HEK293 (cell line): ENCODE measurements at regions not wholly inside any gene's neighbourhood (a gene's known extent, or its start where the extent isn't known, plus 50 kb on each side); places are given as distances from the start of the nearest gene placed in this dataset.

Experiments used
- CTCF ChIA-PET: fragments of 350-600 bp; formaldehyde crosslinking; extraction: SDS; loops from one replicate; lab custom pipeline; 2021; ENCODE audit warnings: antibody characterized with exemption; lab: Yijun Ruan, JAX
- POLR2A ChIA-PET: fragments of 300-600 bp; formaldehyde crosslinking; extraction: SDS; loops from one replicate; lab custom pipeline; 2020; ENCODE audit warnings: antibody characterized with exemption, inconsistent platforms; lab: Yijun Ruan, JAX
- H3K27ac ChIP-seq: fragments of 200-500 bp; sonication (Bioruptor generic); 2 replicates; pipeline ENCODE4 v1.5.1; 2014; ENCODE audit warnings: low read depth, low read length, control low read depth, inconsistent platforms; ENCODE audit errors: extremely low read depth
- H3K36me3 ChIP-seq, 2 experiments: fragments of 200-500 bp in 1 of 2; sonication (Bioruptor generic) in 1 of 2; 1 replicate in 1 of 2; 2 replicates in 1 of 2; pipeline ENCODE4 v1.5.1; 2014 to 2017; ENCODE audit warnings: inconsistent platforms in 2 of 2, low read length in 2 of 2; ENCODE audit not compliant: control insufficient read depth in 2 of 2, insufficient read depth in 1 of 2
- H3K4me1 ChIP-seq: fragments of 200-500 bp; sonication (Bioruptor generic); 2 replicates; pipeline ENCODE4 v1.5.1; 2014; ENCODE audit warnings: mild to moderate bottlenecking, low read length, inconsistent platforms; ENCODE audit not compliant: control insufficient read depth, insufficient read depth
- H3K4me3 ChIP-seq: 2 replicates; pipeline ENCODE4 v1.5.1; 2011; ENCODE audit warnings: low read depth, mild to moderate bottlenecking, control low read depth, low read length, moderate library complexity
- H3K9me3 ChIP-seq: fragments of 200-500 bp; sonication (Bioruptor generic); 2 replicates; pipeline ENCODE4 v1.5.1; 2014; ENCODE audit warnings: low read depth, low read length, inconsistent platforms; ENCODE audit not compliant: control insufficient read depth, insufficient read depth
- BCL11B ChIP-seq: fragments of 450-650 bp; formaldehyde crosslinking; IDR thresholded peaks from 2 replicates; pipeline ENCODE4 v1.5.1; 2016; ENCODE audit warnings: low read depth, missing biosample characterization, missing genetic modification characterization
- TRIM28 ChIP-seq: IDR thresholded peaks from 2 replicates; pipeline ENCODE4 v1.6.1; 2011; ENCODE audit warnings: low read length, control low read depth, borderline replicate concordance
- ZBTB11 ChIP-seq: fragments of 450-650 bp; formaldehyde crosslinking; conservative IDR thresholded peaks from 2 replicates; pipeline ENCODE4 v1.5.1; 2016; ENCODE audit warnings: low read depth, missing biosample characterization, missing genetic modification characterization
- ZBTB17 ChIP-seq: fragments of 450-650 bp; formaldehyde crosslinking; IDR thresholded peaks from 2 replicates; pipeline ENCODE4 v1.5.1; 2016; ENCODE audit warnings: missing biosample characterization, missing genetic modification characterization
- ZIC2 ChIP-seq: fragments of 450-650 bp; formaldehyde crosslinking; IDR thresholded peaks from 2 replicates; pipeline ENCODE4 v1.5.1; 2016; ENCODE audit warnings: missing biosample characterization, missing genetic modification characterization
- ZNF16 ChIP-seq: fragments of 450-650 bp; formaldehyde crosslinking; IDR thresholded peaks from 2 replicates; pipeline ENCODE4 v1.5.1; 2016; ENCODE audit warnings: low read depth, missing biosample characterization, missing genetic modification characterization
- ZNF175 ChIP-seq: fragments of 450-650 bp; formaldehyde crosslinking; IDR thresholded peaks from 2 replicates; pipeline ENCODE4 v1.5.1; 2016; ENCODE audit warnings: missing biosample characterization, missing genetic modification characterization
- ZNF202 ChIP-seq: fragments of 450-650 bp; formaldehyde crosslinking; IDR thresholded peaks from 2 replicates; pipeline ENCODE4 v1.5.1; 2016; ENCODE audit warnings: missing biosample characterization, missing genetic modification characterization, borderline replicate concordance
- ZNF221 ChIP-seq: fragments of 450-650 bp; formaldehyde crosslinking; IDR thresholded peaks from 2 replicates; pipeline ENCODE4 v1.5.1; 2017; ENCODE audit warnings: missing biosample characterization, missing genetic modification characterization, borderline replicate concordance
- ZNF302 ChIP-seq: fragments of 450-650 bp; formaldehyde crosslinking; IDR thresholded peaks from 2 replicates; pipeline ENCODE4 v1.5.1; 2016; ENCODE audit warnings: missing biosample characterization, missing genetic modification characterization, low read depth
- ZNF341 ChIP-seq: fragments of 450-650 bp; formaldehyde crosslinking; IDR thresholded peaks from 2 replicates; pipeline ENCODE4; 2016; ENCODE audit warnings: low read depth, missing biosample characterization, missing genetic modification characterization
- ZNF398 ChIP-seq: fragments of 450-650 bp; formaldehyde crosslinking; IDR thresholded peaks from 2 replicates; pipeline ENCODE4 v1.5.1; 2017; ENCODE audit warnings: missing biosample characterization, missing genetic modification characterization
- ZNF600 ChIP-seq: fragments of 450-650 bp; formaldehyde crosslinking; IDR thresholded peaks from 2 replicates; pipeline ENCODE4 v1.5.1; 2016; ENCODE audit warnings: missing biosample characterization, missing genetic modification characterization
- ZSCAN5A ChIP-seq: fragments of 450-650 bp; formaldehyde crosslinking; IDR thresholded peaks from 2 replicates; pipeline ENCODE4 v1.5.1; 2016; ENCODE audit warnings: missing biosample characterization, missing genetic modification characterization

- no peaks in the 10 kb centered on the region for H3K36me3 ChIP-seq
- no peak overlapping the region for H3K4me3 ChIP-seq
- ChIA-PET POLR2A (no interaction called here), CTCF (interaction anchor here (0.6 kb wide), 1 partner anchor 119 kb away, joined by 3 read pairs; no protein-coding TSS in a partner anchor)
- H3K9me3 ChIP-seq, result no peaks in the 10 kb centered on the region
- no peaks in the 10 kb centered on the region for H3K4me1 ChIP-seq
- TF ChIP-seq ZIC2 (no peak), ZSCAN5A (tag by site-specific recombination) (no peak), BCL11B (tag by site-specific recombination) (no peak), ZNF221 (tag by site-specific recombination) (no peak), ZNF202 (no peak), ZNF341 (tag by site-specific recombination) (no peak), ZNF175 (tag by site-specific recombination) (no peak)
- no peak overlapping the region for H3K27ac ChIP-seq
These were observed 80.1 kb downstream of the DLL1 start for GRCh38 chr6:170210651-170211403.

GRCh38 chr6:170210026-170210390 lies 80.9 kb downstream of the DLL1 start:
- CTCF ChIA-PET, result interaction anchor here (0.6 to 0.7 kb wide), 2 partner anchors 120 to 386 kb away, joined by 3 read pairs; no protein-coding TSS in a partner anchor
- no peak overlapping the region for H3K27ac ChIP-seq
- no peak overlapping the region for H3K4me3 ChIP-seq
- H3K9me3 ChIP-seq, result no peaks in the 10 kb centered on the region
- no peak for TF ChIP-seq ZBTB11
- TF ChIP-seq ZNF600 (tag by site-specific recombination), result no peak
- TF ChIP-seq TRIM28, result no peak
- no peak for TF ChIP-seq ZNF398 (tag by site-specific recombination)
- no peak for TF ChIP-seq ZNF302 (tag by site-specific recombination)
- TF ChIP-seq ZNF16 (tag by site-specific recombination), result no peak
- TF ChIP-seq ZBTB17 (tag by site-specific recombination), result no peak
- TF ChIP-seq ZNF341 (tag by site-specific recombination), result no peak
- POLR2A ChIA-PET, result no interaction called here
- no peaks in the 10 kb centered on the region for H3K36me3 ChIP-seq
- H3K4me1 ChIP-seq, result no peaks in the 10 kb centered on the region
